DND-41 (cell line): ENCODE measurements at regions not wholly inside any gene's neighbourhood (a gene's known extent, or its start where the extent isn't known, plus 50 kb on each side); places are given as distances from the start of the nearest gene placed in this dataset.

Source experiments
- ATAC-seq: fragments of 200-7000 bp; cut with Tn5 transposase; 3 replicates; pipeline ENCODE4 v1.9.1; 2021; ENCODE audit warnings: low read depth; ENCODE audit not compliant: insufficient read depth
- DNase-seq: peaks from one replicate; pipeline ENCODE4 v3.0.0-alpha.2; 2020
- H2AFZ ChIP-seq: 2 replicates; pipeline ENCODE4 v1.6.0; 2012; ENCODE audit warnings: low read depth, low read length
- H3K27ac ChIP-seq: 2 replicates; pipeline ENCODE4 v1.5.1; 2012; ENCODE audit warnings: low read length, inconsistent platforms
- H3K27me3 ChIP-seq: fragments of 200-600 bp; sonication (generic); 2 replicates; pipeline ENCODE4 v1.6.0; 2012; ENCODE audit warnings: low read length, mild to moderate bottlenecking, inconsistent platforms; ENCODE audit not compliant: insufficient read depth, poor library complexity
- H3K36me3 ChIP-seq: 2 replicates; pipeline ENCODE4 v1.5.1; 2012; ENCODE audit warnings: low read length, inconsistent platforms; ENCODE audit not compliant: insufficient read depth
- H3K4me1 ChIP-seq: 2 replicates; pipeline ENCODE4 v1.5.1; 2012; ENCODE audit warnings: mild to moderate bottlenecking, low read length; ENCODE audit not compliant: insufficient read depth
- H3K4me2 ChIP-seq: 2 replicates; pipeline ENCODE4 v1.6.0; 2012; ENCODE audit warnings: mild to moderate bottlenecking, moderate library complexity, low read length, inconsistent platforms; ENCODE audit not compliant: insufficient read depth
- H3K4me3 ChIP-seq, 2 experiments: fragments of 200-600 bp in 1 of 2; shearing (Covaris generic) in 1 of 2; 2 replicates each; pipeline ENCODE4 v1.5.1; 2012 to 2016; ENCODE audit warnings: inconsistent platforms in 2 of 2, low read length in 2 of 2, mild to moderate bottlenecking in 2 of 2, low read depth in 1 of 2, moderate library complexity in 1 of 2
- H3K79me2 ChIP-seq: 2 replicates; pipeline ENCODE4 v1.6.0; 2012; ENCODE audit warnings: low read length, inconsistent platforms; ENCODE audit not compliant: insufficient read depth
- H3K9ac ChIP-seq: 2 replicates; pipeline ENCODE4 v1.6.0; 2012; ENCODE audit warnings: low read depth, mild to moderate bottlenecking, inconsistent platforms, low read length, moderate library complexity
- H3K9me3 ChIP-seq: 2 replicates; pipeline ENCODE4 v1.5.1; 2012; ENCODE audit warnings: low read length, moderate library complexity, mild to moderate bottlenecking, inconsistent platforms; ENCODE audit not compliant: insufficient read depth, severe bottlenecking
- H4K20me1 ChIP-seq: 2 replicates; pipeline ENCODE4 v1.6.0; 2012; ENCODE audit warnings: low read length; ENCODE audit not compliant: insufficient read depth
- EZH2 ChIP-seq: IDR thresholded peaks from 3 replicates; pipeline ENCODE4 v1.6.1; 2012; ENCODE audit warnings: borderline replicate concordance, low read depth, mild to moderate bottlenecking, moderate library complexity, low read length, inconsistent platforms; ENCODE audit not compliant: severe bottlenecking
- TF ChIP-seq, protein P1 (sequence below): IDR thresholded peaks from 2 replicates; pipeline ENCODE4 v1.5.1; 2012; ENCODE audit warnings: borderline replicate concordance, low read length, moderate library complexity, mild to moderate bottlenecking; ENCODE audit not compliant: poor library complexity, severe bottlenecking; ENCODE audit errors: extremely low read depth

DNA sequence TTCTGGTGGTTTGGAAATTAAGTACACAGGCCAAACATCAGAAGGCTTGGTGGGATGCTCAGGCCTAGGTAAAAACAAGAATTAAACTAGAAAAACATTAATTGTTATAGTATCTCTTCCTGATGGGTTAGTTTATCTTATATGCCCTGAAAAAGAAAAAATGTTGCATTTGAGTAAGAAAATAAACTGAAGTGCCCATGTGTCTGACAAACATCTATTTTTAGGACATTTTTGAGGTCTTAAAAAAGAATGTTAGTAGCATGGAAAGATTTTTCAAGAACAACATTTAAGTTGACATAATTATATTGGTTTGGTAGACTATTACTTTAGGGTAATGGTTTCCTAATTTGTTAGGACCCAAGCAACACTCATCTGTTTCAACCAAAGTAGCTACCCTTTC, 140.1 kb upstream of the RND3 start:
- ATAC-seq = no peak
- H2AFZ ChIP-seq = no peak overlapping the region
- no peaks in the 10 kb centered on the region for H3K79me2 ChIP-seq
- DNase-seq = no peak
- TF ChIP-seq, protein P1, sequence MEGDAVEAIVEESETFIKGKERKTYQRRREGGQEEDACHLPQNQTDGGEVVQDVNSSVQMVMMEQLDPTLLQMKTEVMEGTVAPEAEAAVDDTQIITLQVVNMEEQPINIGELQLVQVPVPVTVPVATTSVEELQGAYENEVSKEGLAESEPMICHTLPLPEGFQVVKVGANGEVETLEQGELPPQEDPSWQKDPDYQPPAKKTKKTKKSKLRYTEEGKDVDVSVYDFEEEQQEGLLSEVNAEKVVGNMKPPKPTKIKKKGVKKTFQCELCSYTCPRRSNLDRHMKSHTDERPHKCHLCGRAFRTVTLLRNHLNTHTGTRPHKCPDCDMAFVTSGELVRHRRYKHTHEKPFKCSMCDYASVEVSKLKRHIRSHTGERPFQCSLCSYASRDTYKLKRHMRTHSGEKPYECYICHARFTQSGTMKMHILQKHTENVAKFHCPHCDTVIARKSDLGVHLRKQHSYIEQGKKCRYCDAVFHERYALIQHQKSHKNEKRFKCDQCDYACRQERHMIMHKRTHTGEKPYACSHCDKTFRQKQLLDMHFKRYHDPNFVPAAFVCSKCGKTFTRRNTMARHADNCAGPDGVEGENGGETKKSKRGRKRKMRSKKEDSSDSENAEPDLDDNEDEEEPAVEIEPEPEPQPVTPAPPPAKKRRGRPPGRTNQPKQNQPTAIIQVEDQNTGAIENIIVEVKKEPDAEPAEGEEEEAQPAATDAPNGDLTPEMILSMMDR = no peak
- TF ChIP-seq EZH2 = no peak
- H3K9me3 ChIP-seq = no peaks in the 10 kb centered on the region
- peaks cover 17% of the 10 kb centered on the region for H3K4me1 ChIP-seq
- no peak overlapping the region for H3K9ac ChIP-seq
- H3K4me2 ChIP-seq = no peak overlapping the region
- H3K4me3 ChIP-seq = no peak overlapping the region
- no peaks in the 10 kb centered on the region for H4K20me1 ChIP-seq
- no peak overlapping the region for H3K27ac ChIP-seq
- no peaks in the 10 kb centered on the region for H3K36me3 ChIP-seq
- no peaks in the 10 kb centered on the region for H3K27me3 ChIP-seq

DNA sequence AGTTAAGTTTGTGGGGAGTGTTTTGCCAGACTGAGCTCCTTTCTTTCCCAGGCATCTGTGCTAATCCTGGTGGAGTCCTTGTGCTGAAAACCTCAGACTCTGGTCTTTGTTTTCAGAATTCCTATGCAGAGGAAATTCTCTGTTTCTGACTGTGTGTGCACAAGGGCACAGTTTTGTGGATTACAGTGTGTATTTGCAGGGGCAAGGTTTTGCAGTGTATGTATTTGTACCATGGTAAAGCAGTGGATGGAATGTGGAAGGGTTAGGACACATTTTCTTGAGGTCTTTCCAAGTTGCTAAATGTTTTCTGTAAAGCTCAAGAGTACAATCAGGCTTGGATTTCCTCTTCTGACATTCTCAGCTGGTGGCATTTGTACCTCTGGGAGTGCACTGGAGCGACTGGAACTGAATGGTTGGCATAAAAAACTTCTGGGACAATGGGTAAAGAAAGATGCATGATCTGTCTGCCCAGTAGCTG, 139.5 kb upstream of the RND3 start:
- H3K36me3 ChIP-seq = no peaks in the 10 kb centered on the region
- peaks cover 17% of the 10 kb centered on the region for H3K4me1 ChIP-seq
- H4K20me1 ChIP-seq = no peaks in the 10 kb centered on the region
- H3K27me3 ChIP-seq = no peaks in the 10 kb centered on the region
- H2AFZ ChIP-seq = no peak overlapping the region
- H3K9ac ChIP-seq = no peak overlapping the region
- no peaks in the 10 kb centered on the region for H3K9me3 ChIP-seq
- TF ChIP-seq EZH2 = no peak
- TF ChIP-seq, protein P1 = no peak
- DNase-seq (no peak), ATAC-seq (no peak)
- no peak overlapping the region for H3K27ac ChIP-seq
- no peak overlapping the region for H3K4me3 ChIP-seq
- no peaks in the 10 kb centered on the region for H3K79me2 ChIP-seq
- no peak overlapping the region for H3K4me2 ChIP-seq

DNA sequence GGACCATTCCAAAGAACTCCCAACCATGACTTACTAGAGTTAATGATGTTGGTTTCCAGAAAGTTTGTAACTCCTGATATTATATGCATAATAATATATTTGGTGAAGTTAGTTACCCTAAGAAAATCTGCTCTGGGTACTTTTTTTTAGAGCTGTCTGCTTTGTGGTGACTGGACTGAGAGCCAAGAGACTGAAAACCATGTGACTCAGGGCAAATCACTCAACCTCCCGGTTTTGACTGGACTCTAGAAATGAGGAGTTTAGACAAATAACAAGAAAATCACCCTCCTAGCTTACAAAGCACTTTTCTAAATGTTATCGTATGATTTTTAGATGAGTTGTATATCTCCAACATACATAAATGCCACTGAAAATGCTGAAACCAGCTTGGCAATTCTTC, 138.3 kb upstream of the RND3 start:
- no peak for TF ChIP-seq EZH2
- TF ChIP-seq, protein P1 = no peak
- no peak overlapping the region for H3K4me3 ChIP-seq
- H3K36me3 ChIP-seq = no peaks in the 10 kb centered on the region
- DNase-seq = no peak
- no peak for ATAC-seq
- H2AFZ ChIP-seq = no peak overlapping the region
- no peaks in the 10 kb centered on the region for H3K9me3 ChIP-seq
- H3K27me3 ChIP-seq = no peaks in the 10 kb centered on the region
- H3K27ac ChIP-seq = no peak overlapping the region
- H3K4me2 ChIP-seq = no peak overlapping the region
- no peak overlapping the region for H3K9ac ChIP-seq
- no peaks in the 10 kb centered on the region for H3K79me2 ChIP-seq
- H3K4me1 ChIP-seq = peaks cover 17% of the 10 kb centered on the region
- no peaks in the 10 kb centered on the region for H4K20me1 ChIP-seq

DNA sequence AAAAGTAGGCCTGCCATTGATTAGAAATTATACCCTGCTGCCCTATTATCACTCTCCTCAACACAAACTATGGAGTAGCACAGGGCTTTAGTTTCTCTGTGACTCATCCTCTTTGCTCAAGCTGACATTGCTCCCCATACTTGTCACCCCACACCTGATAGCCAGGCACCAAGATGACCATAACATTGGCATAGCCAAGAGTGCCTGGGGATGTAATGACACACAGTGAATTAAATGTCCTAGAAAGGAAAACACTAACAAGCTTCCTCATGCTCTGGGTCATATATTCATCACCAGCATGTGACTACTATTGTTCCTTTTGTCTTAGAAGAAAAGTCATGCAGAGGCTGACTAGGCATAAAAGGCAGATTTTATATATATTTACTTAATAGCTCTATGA, 137.8 kb upstream of the RND3 start:
- peaks cover 17% of the 10 kb centered on the region for H3K4me1 ChIP-seq
- ATAC-seq (no peak), DNase-seq (no peak)
- H3K79me2 ChIP-seq = no peaks in the 10 kb centered on the region
- H4K20me1 ChIP-seq = no peaks in the 10 kb centered on the region
- H3K27ac ChIP-seq = no peak overlapping the region
- no peaks in the 10 kb centered on the region for H3K27me3 ChIP-seq
- TF ChIP-seq, protein P1 = no peak
- TF ChIP-seq EZH2 = no peak
- H3K9ac ChIP-seq = no peak overlapping the region
- no peak overlapping the region for H3K4me2 ChIP-seq
- no peaks in the 10 kb centered on the region for H3K9me3 ChIP-seq
- no peaks in the 10 kb centered on the region for H3K36me3 ChIP-seq
- no peak overlapping the region for H3K4me3 ChIP-seq
- no peak overlapping the region for H2AFZ ChIP-seq
